ENCODE measurements at regions not wholly inside any gene's neighbourhood (a gene's known extent, or its start where the extent isn't known, plus 50 kb on each side); places are given as distances from the start of the nearest gene placed in this dataset.

- TF ChIP-seq, protein P1, sequence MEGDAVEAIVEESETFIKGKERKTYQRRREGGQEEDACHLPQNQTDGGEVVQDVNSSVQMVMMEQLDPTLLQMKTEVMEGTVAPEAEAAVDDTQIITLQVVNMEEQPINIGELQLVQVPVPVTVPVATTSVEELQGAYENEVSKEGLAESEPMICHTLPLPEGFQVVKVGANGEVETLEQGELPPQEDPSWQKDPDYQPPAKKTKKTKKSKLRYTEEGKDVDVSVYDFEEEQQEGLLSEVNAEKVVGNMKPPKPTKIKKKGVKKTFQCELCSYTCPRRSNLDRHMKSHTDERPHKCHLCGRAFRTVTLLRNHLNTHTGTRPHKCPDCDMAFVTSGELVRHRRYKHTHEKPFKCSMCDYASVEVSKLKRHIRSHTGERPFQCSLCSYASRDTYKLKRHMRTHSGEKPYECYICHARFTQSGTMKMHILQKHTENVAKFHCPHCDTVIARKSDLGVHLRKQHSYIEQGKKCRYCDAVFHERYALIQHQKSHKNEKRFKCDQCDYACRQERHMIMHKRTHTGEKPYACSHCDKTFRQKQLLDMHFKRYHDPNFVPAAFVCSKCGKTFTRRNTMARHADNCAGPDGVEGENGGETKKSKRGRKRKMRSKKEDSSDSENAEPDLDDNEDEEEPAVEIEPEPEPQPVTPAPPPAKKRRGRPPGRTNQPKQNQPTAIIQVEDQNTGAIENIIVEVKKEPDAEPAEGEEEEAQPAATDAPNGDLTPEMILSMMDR (conservative IDR thresholded peaks at IDR 0.05; ENCODE audit: low read length), result no peak
- no peak for TF ChIP-seq EZH2phosphoT487 (IDR thresholded peaks at IDR 0.05; ENCODE audit: borderline replicate concordance)
- H3K4me2 ChIP-seq (ENCODE audit: low read depth, low read length, poor library complexity, severe bottlenecking), result no peak overlapping the region
- no peaks in the 10 kb centered on the region for H4K20me1 ChIP-seq (ENCODE audit: insufficient read depth, low read length, poor library complexity, severe bottlenecking)
- H3K4me3 ChIP-seq (ENCODE audit: low read length, poor library complexity, severe bottlenecking), result no peak overlapping the region
- H3K27me3 ChIP-seq (ENCODE audit: insufficient read depth, low read length, poor library complexity, severe bottlenecking), result no peaks in the 10 kb centered on the region
- no peaks in the 10 kb centered on the region for H3K79me2 ChIP-seq (ENCODE audit: insufficient read depth, low read length)
- no peaks in the 10 kb centered on the region for H3K4me1 ChIP-seq (ENCODE audit: insufficient read depth, low read length, poor library complexity, severe bottlenecking)
- no peaks in the 10 kb centered on the region for H3F3A ChIP-seq (ENCODE audit: low read depth)
- no peaks in the 10 kb centered on the region for H3K36me3 ChIP-seq (ENCODE audit: insufficient read depth, low read length)
- H2AFZ ChIP-seq (ENCODE audit: low read length), result no peak overlapping the region
- no peak overlapping the region for H3K9ac ChIP-seq (ENCODE audit: low read depth, low read length, poor library complexity, severe bottlenecking)
- no peaks in the 10 kb centered on the region for H3K9me2 ChIP-seq (replicated peaks; ENCODE audit: low read depth, low read length)
- peaks cover 7% of the 10 kb centered on the region for H3K9me3 ChIP-seq (ENCODE audit: insufficient read depth, low read depth, low read length)
These were observed 739.8 kb upstream of the AUTS2 start for GRCh38 chr7:68858497-68858896.

DNA sequence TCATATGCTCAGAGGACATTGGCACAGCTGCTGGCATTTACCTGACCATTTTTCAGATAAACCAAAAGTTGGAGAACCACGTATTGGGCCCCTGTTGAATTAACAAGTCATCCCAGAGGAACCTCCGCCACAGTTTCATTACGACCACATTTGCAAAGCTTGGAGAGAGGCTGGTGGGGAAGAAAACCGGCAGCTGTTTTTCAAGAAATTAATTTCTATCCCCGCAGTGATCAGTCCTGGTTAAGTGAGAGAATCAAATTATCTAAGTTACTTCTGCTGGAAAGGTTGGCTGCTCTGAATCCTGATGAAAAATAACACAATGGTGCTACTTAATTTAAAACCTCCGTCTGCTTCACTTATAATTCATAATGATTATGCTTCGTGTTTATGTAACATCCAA, 737.1 kb upstream of the AUTS2 start:
- Histone ChIP-seq H3K4me1 (ENCODE audit: insufficient read depth, low read length, poor library complexity, severe bottlenecking) (no peaks in the 10 kb centered on the region), H3F3A (ENCODE audit: low read depth) (no peaks in the 10 kb centered on the region), H3K79me2 (ENCODE audit: insufficient read depth, low read length) (no peaks in the 10 kb centered on the region), H3K27me3 (ENCODE audit: insufficient read depth, low read length, poor library complexity, severe bottlenecking) (no peaks in the 10 kb centered on the region), H3K4me3 (ENCODE audit: low read length, poor library complexity, severe bottlenecking) (no peak overlapping the region), H2AFZ (ENCODE audit: low read length) (no peak overlapping the region), H3K4me2 (ENCODE audit: low read depth, low read length, poor library complexity, severe bottlenecking) (no peak overlapping the region), H3K9ac (ENCODE audit: low read depth, low read length, poor library complexity, severe bottlenecking) (no peak overlapping the region), H3K9me3 (ENCODE audit: insufficient read depth, low read depth, low read length) (peaks cover 3% of the 10 kb centered on the region; the same call in 1 of the 2 replicates), H4K20me1 (ENCODE audit: insufficient read depth, low read length, poor library complexity, severe bottlenecking) (no peaks in the 10 kb centered on the region), H3K9me2 (replicated peaks; ENCODE audit: low read depth, low read length) (no peaks in the 10 kb centered on the region), H3K36me3 (ENCODE audit: insufficient read depth, low read length) (no peaks in the 10 kb centered on the region)
- TF ChIP-seq, protein P1 (conservative IDR thresholded peaks at IDR 0.05; ENCODE audit: low read length), result no peak
- no peak for TF ChIP-seq EZH2phosphoT487 (IDR thresholded peaks at IDR 0.05; ENCODE audit: borderline replicate concordance)

- Histone ChIP-seq H3K4me1 (ENCODE audit: insufficient read depth, low read length, poor library complexity, severe bottlenecking) (no peaks in the 10 kb centered on the region), H3F3A (ENCODE audit: low read depth) (no peaks in the 10 kb centered on the region), H3K27me3 (ENCODE audit: insufficient read depth, low read length, poor library complexity, severe bottlenecking) (no peaks in the 10 kb centered on the region), H2AFZ (ENCODE audit: low read length) (no peak overlapping the region), H3K4me2 (ENCODE audit: low read depth, low read length, poor library complexity, severe bottlenecking) (no peak overlapping the region), H3K4me3 (ENCODE audit: low read length, poor library complexity, severe bottlenecking) (no peak overlapping the region), H3K9me3 (ENCODE audit: insufficient read depth, low read depth, low read length) (no peaks in the 10 kb centered on the region; the same call in 1 of the 2 replicates), H3K9ac (ENCODE audit: low read depth, low read length, poor library complexity, severe bottlenecking) (no peak overlapping the region), H3K79me2 (ENCODE audit: insufficient read depth, low read length) (no peaks in the 10 kb centered on the region), H3K9me2 (replicated peaks; ENCODE audit: low read depth, low read length) (no peaks in the 10 kb centered on the region), H4K20me1 (ENCODE audit: insufficient read depth, low read length, poor library complexity, severe bottlenecking) (no peaks in the 10 kb centered on the region), H3K36me3 (ENCODE audit: insufficient read depth, low read length) (no peaks in the 10 kb centered on the region)
- TF ChIP-seq EZH2phosphoT487 (IDR thresholded peaks at IDR 0.05; ENCODE audit: borderline replicate concordance), result no peak
- TF ChIP-seq, protein P1 (conservative IDR thresholded peaks at IDR 0.05; ENCODE audit: low read length), result no peak
These were observed 736.0 kb upstream of the AUTS2 start for GRCh38 chr7:68862261-68862660.
